Kasumi-1 (cell line): ENCODE measurements at regions not wholly inside any gene's neighbourhood (a gene's known extent, or its start where the extent isn't known, plus 50 kb on each side); places are given as distances from the start of the nearest gene placed in this dataset.

Experiments
- DNase-seq, 2 experiments: peaks; one replicate each; lab custom pipeline; 2025; lab: John Stamatoyannopoulos, UW

DNA sequence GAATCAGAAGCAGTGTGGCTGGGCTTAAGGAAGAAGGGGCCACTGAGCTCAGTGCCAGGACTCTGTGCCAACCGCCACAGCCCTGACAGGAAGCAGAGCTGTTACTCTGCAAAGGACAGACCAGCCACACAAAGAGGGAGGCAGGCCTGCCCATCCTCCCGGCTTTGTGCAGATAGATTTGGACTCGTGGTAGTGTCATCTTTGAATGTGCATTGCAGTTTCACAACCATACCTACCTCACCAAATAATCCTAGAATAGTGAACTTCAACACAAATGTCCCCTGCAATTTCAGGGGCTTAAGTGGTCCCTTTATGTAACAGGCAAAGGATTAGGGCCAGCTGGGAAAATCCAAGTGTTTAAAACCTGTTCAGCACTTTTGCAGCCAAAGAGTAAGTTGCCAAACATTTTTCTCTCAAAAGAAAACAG is 55.1 kb upstream of the CLDN10 start:
- peak; percentile 82 to 88 for DNase-seq

DNA sequence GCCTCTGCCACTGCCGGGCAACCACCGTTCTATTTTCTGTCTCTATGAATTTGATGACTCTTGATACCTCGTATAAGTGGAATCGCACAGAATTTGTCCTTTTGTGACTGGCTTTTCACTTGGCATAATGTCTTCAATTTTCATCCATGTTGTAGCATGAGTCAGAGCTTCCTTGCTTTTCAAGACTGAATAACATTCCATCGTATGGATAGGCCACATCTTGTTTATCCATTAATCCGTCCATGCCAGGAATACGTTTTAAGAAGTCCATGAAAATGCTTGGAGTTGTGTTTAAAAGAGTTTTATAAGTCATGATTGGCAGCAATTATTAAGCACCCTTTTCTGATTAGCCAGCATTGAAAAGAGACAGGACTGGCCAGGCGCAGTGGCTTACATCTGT is 53.6 kb upstream of the CLDN10 start:
- DNase-seq, result no peak

DNA sequence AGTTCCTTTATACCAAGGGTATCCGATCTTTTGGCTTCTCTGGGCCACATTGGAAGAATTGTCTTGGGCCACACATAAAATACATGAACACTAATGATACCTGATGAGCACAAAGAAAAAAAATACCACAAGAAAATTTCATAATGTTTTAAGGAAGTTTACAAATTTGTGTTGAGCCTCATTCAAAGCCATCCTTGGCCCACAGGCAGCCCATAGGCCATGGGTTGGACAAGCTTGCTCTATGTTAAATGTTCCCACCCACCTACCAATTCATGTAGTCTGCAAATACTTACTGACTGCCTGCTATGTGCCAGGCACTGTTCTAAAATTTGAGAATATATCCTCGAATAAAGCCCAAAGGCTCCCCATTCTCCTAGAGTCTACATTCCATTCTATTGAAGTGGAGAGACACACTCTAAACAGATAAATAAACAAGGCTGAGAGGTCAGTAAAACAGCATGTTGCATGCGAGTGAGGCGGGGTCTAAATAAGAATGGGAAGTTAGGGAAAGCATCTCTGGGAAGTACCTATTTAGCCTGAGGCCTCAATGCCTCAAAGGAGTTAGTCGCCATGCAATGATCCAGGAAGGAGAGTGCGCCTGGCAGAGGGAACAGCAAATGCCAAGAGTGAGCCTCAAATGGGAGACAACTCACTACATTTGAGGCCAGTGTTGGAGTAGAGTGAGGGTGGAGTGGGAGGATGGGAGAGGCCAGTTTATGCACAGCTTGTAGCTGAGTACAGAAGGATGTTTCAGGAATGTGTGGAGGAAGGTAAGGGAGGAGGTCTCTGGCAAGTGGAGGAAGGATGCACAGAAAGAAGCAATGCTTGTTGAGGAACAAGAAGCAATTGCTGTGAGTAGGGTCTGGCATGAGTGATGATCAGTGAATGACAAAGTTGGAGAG is 52.5 kb upstream of the CLDN10 start:
- DNase-seq, result no peak

DNA sequence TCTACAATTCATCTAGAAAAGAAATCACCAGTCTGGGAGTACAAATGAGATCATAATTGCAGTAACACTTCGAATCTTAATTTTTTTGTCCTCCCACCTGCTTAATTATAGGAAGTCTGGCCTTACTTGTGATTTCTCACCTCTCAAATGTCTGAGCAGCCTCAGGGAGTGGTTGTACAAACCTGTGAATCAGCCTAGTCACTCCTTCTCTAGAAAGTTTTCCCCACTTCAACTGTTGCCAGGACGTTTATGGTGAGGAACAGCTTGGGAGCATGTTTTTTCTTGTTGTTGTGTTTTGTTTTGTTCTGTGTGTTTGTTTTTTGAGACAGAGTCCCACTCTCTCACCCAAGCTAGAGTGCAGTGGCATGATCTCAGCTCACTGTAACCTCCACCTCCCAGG is 50.3 kb upstream of the CLDN10 start:
- no peak for DNase-seq
